ENCODE measurements at regions not wholly inside any gene's neighbourhood (a gene's known extent, or its start where the extent isn't known, plus 50 kb on each side); places are given as distances from the start of the nearest gene placed in this dataset.

- H2AFZ ChIP-seq (ENCODE audit: low read length), result no peak overlapping the region
- H3K27ac ChIP-seq (ENCODE audit: extremely low read length, insufficient read depth, low read length), result no peak overlapping the region
- 5% methylated on average over 4 of the region's 5 CpGs for WGBS (ENCODE audit: low lambda C conversion rate)
- in situ Hi-C loops (cut with HindIII; ENCODE audit: extremely low pct_ligation_motif_present, low pct_unique_long_range_greater_than_20kb) (no loop called here), intact Hi-C loops (cut with micrococcal nuclease; ENCODE audit: unreplicated experiment) (no loop called here)
- H3K9ac ChIP-seq (ENCODE audit: insufficient read depth, low read depth, low read length), result no peak overlapping the region
- no peaks in the 10 kb centered on the region; a peak in 1 of 5 replicates for H3K27me3 ChIP-seq (ENCODE audit: control insufficient read depth in 1 of 2, insufficient read depth in 2 of 2, low read length in 2 of 2)
- ChIA-PET CTCF (ENCODE audit: low intra/inter-chr PET ratio, low total read pairs) (no interaction called here), POLR2A (no interaction called here)
- H3K79me2 ChIP-seq (ENCODE audit: insufficient read depth, low read length), result no peaks in the 10 kb centered on the region
- H3K36me3 ChIP-seq (replicated peaks in 1 of 2; ENCODE audit: control insufficient read depth in 1 of 2, insufficient read depth in 2 of 2, low read length in 2 of 2), result no peaks in the 10 kb centered on the region
- TF ChIP-seq GPN1 (CRISPR knock-in tag; IDR thresholded peaks at IDR 0.05; ENCODE audit: borderline replicate concordance), result no peak
- TF ChIP-seq MAX (IDR thresholded peaks at IDR 0.05), result no peak
- TF ChIP-seq ZNF331 (CRISPR knock-in tag; IDR thresholded peaks at IDR 0.05), result no peak
- no peak overlapping the region for H3K4me3 ChIP-seq (replicated peaks in 1 of 3; ENCODE audit: insufficient read depth in 1 of 3, low read depth in 2 of 3, low read length in 3 of 3)
- no peaks in the 10 kb centered on the region for H3K4me1 ChIP-seq (ENCODE audit: insufficient read depth, low read length)
- FAIRE-seq (no peak), DNase-seq (ENCODE audit: low spot score) (no peak), ATAC-seq (no peak)
- H3K4me2 ChIP-seq (ENCODE audit: low read depth, low read length), result no peak overlapping the region
- no peaks in the 10 kb centered on the region for H4K20me1 ChIP-seq (ENCODE audit: insufficient read depth, low read length)
- no peaks in the 10 kb centered on the region for H3K9me3 ChIP-seq (ENCODE audit: low read length)
- no TSS peak for BruUV-seq (replicated peaks)
Observed at GRCh38 chr6:119830494-119831295, 481.1 kb upstream of the MAN1A1 start.

GRCh38 chr6:119830069-119830468, 480.5 kb upstream of the MAN1A1 start:
- ChIA-PET POLR2A (no interaction called here), CTCF (ENCODE audit: low intra/inter-chr PET ratio, low total read pairs) (no interaction called here)
- FAIRE-seq (no peak), DNase-seq (ENCODE audit: low spot score) (no peak), ATAC-seq (no peak)
- no peak overlapping the region for H2AFZ ChIP-seq (ENCODE audit: low read length)
- H3K27me3 ChIP-seq (ENCODE audit: control insufficient read depth in 1 of 2, insufficient read depth in 2 of 2, low read length in 2 of 2), result no peaks in the 10 kb centered on the region; a peak in 1 of 5 replicates
- no peaks in the 10 kb centered on the region for H4K20me1 ChIP-seq (ENCODE audit: insufficient read depth, low read length)
- 0% methylated on average over 1 of the region's 1 CpG for WGBS (ENCODE audit: low lambda C conversion rate)
- H3K36me3 ChIP-seq (replicated peaks in 1 of 2; ENCODE audit: control insufficient read depth in 1 of 2, insufficient read depth in 2 of 2, low read length in 2 of 2), result no peaks in the 10 kb centered on the region
- H3K9ac ChIP-seq (ENCODE audit: insufficient read depth, low read depth, low read length), result no peak overlapping the region
- H3K4me1 ChIP-seq (ENCODE audit: insufficient read depth, low read length), result no peaks in the 10 kb centered on the region
- in situ Hi-C loops (cut with HindIII; ENCODE audit: extremely low pct_ligation_motif_present, low pct_unique_long_range_greater_than_20kb) (no loop called here), intact Hi-C loops (cut with micrococcal nuclease; ENCODE audit: unreplicated experiment) (no loop called here)
- H3K4me3 ChIP-seq (replicated peaks in 1 of 3; ENCODE audit: insufficient read depth in 1 of 3, low read depth in 2 of 3, low read length in 3 of 3), result no peak overlapping the region
- BruUV-seq (replicated peaks), result no TSS peak
- H3K9me3 ChIP-seq (ENCODE audit: low read length), result no peaks in the 10 kb centered on the region
- H3K79me2 ChIP-seq (ENCODE audit: insufficient read depth, low read length), result no peaks in the 10 kb centered on the region
- H3K4me2 ChIP-seq (ENCODE audit: low read depth, low read length), result no peak overlapping the region
- H3K27ac ChIP-seq (ENCODE audit: extremely low read length, insufficient read depth, low read length), result no peak overlapping the region
- TF ChIP-seq E2F1 (CRISPR knock-in tag; IDR thresholded peaks at IDR 0.05) (no peak), ZNF503 (CRISPR knock-in tag; IDR thresholded peaks at IDR 0.05) (no peak), IKZF4 (CRISPR knock-in tag; IDR thresholded peaks at IDR 0.05; ENCODE audit: borderline replicate concordance, low read depth, not compliant biosample characterization) (no peak), FOXA3 (CRISPR knock-in tag; IDR thresholded peaks at IDR 0.05) (no peak), ZNF75D (CRISPR knock-in tag; IDR thresholded peaks at IDR 0.05; ENCODE audit: borderline replicate concordance) (no peak), BCL6 (CRISPR knock-in tag; IDR thresholded peaks at IDR 0.05) (no peak), RFX1 (IDR thresholded peaks at IDR 0.05) (no peak), ZNF496 (CRISPR knock-in tag; IDR thresholded peaks at IDR 0.05; ENCODE audit: insufficient replicate concordance) (no peak), ZNF543 (CRISPR knock-in tag; IDR thresholded peaks at IDR 0.05) (no peak), KLF13 (CRISPR knock-in tag; IDR thresholded peaks at IDR 0.05) (no peak), ZBTB8A (CRISPR knock-in tag; IDR thresholded peaks at IDR 0.05; ENCODE audit: borderline replicate concordance, low read depth) (no peak), ZNF10 (CRISPR knock-in tag; IDR thresholded peaks at IDR 0.05; ENCODE audit: borderline replicate concordance, low read depth) (no peak), ZNF552 (CRISPR knock-in tag; IDR thresholded peaks at IDR 0.05; ENCODE audit: borderline replicate concordance) (no peak), U2AF2 (IDR thresholded peaks at IDR 0.05; ENCODE audit: low read depth, low read length) (no peak)
